GM19043 (cell line): ENCODE measurements at regions not wholly inside any gene's neighbourhood (a gene's known extent, or its start where the extent isn't known, plus 50 kb on each side); places are given as distances from the start of the nearest gene placed in this dataset.
"Not testable (repeated sequence)": the region's sequence is repeated elsewhere in the genome, so short reads cannot be mapped to it uniquely, and the experiment has no call there.

Experiments used
- ATAC-seq: cut with Tn5 transposase; IDR thresholded peaks from one replicate; pipeline ENCODE4 v1.9.1; 2021; ENCODE audit warnings: low read depth; ENCODE audit not compliant: unreplicated experiment

- ATAC-seq, result peak; percentile 87
These were observed 260.2 kb upstream of the TRIB2 start for GRCh38 chr2:12456293-12457106.

- no peak for ATAC-seq
These were observed 258.9 kb upstream of the TRIB2 start for GRCh38 chr2:12457831-12458230.

GRCh38 chr2:12463189-12463588 lies 253.5 kb upstream of the TRIB2 start:
- ATAC-seq, result no peak

GRCh38 chr2:12465631-12466135 lies 251.1 kb upstream of the TRIB2 start:
- ATAC-seq, result no peak

GRCh38 chr2:12467303-12467702 lies 249.4 kb upstream of the TRIB2 start:
- ATAC-seq, result no peak

- no peak for ATAC-seq
These were observed 247.6 kb upstream of the TRIB2 start for GRCh38 chr2:12469141-12469561.

- ATAC-seq, result not testable (repeated sequence)
These were observed 244.5 kb upstream of the TRIB2 start for GRCh38 chr2:12472265-12472664.

GRCh38 chr2:12478151-12479064 lies 238.3 kb upstream of the TRIB2 start:
- ATAC-seq, result no peak

GRCh38 chr2:12479065-12479601 lies 237.6 kb upstream of the TRIB2 start:
- ATAC-seq, result no peak

- no peak for ATAC-seq
These were observed 232.1 kb upstream of the TRIB2 start for GRCh38 chr2:12484536-12485115.

- ATAC-seq, result no peak
These were observed 230.3 kb upstream of the TRIB2 start for GRCh38 chr2:12486205-12487118.

GRCh38 chr2:12487253-12488004 lies 229.3 kb upstream of the TRIB2 start:
- ATAC-seq, result peak; percentile 47

GRCh38 chr2:12488352-12489318 lies 228.1 kb upstream of the TRIB2 start:
- no peak for ATAC-seq

- no peak for ATAC-seq
These were observed 226.1 kb upstream of the TRIB2 start for GRCh38 chr2:12490641-12491040.

- not testable (repeated sequence) for ATAC-seq
These were observed 224.4 kb upstream of the TRIB2 start for GRCh38 chr2:12492360-12492759.

- ATAC-seq, result no peak
These were observed 223.7 kb upstream of the TRIB2 start for GRCh38 chr2:12493031-12493513.

GRCh38 chr2:12495247-12495868 lies 221.4 kb upstream of the TRIB2 start:
- ATAC-seq, result no peak
